ENCODE measurements at regions not wholly inside any gene's neighbourhood (a gene's known extent, or its start where the extent isn't known, plus 50 kb on each side); places are given as distances from the start of the nearest gene placed in this dataset.

DNA sequence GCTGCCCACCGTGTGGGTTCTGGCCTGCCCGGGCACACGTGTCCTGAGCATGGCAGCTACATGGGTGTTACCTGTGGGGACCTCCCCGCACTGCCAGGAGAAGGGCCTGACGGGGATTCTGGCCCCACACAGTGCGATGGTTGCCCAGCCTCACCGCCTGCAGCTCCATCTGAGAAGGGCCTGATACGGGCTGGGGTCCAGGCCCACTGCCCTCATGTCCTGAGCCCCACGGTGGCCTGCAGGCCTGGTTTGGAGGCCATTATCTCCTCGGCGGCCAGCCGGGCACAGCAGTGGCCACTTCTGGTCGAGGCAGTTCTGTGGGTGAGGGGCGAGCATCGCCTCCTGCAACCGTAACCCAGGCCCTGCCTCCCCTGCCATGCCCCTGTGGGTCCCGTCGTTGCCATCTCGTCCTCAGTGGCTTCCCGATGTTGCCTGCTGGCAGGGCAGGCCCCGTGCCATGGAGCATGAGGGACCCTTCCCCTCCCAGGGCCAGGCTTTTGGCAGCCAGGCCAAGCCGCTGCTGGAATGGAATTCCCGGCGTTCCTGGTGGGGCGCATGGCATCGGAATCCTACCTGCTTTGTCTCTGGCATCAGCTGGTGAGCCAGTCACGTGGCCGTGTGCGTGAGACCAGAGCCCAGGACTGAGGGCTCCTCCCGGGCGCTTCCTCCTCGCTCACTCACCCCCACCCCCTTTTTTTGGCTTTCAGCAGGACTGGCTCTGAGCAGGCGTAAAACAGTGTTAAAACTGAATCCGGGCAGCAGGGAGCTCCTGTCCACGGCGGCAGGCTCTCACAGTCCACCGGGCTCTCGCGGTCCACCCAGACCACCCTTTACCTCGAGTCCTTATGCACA, 71.9 kb upstream of the PPARA start:
- TF ChIP-seq CREB1 (CRISPR knock-in tag; IDR thresholded peaks at IDR 0.05), result no peak
- TF ChIP-seq, protein P1, sequence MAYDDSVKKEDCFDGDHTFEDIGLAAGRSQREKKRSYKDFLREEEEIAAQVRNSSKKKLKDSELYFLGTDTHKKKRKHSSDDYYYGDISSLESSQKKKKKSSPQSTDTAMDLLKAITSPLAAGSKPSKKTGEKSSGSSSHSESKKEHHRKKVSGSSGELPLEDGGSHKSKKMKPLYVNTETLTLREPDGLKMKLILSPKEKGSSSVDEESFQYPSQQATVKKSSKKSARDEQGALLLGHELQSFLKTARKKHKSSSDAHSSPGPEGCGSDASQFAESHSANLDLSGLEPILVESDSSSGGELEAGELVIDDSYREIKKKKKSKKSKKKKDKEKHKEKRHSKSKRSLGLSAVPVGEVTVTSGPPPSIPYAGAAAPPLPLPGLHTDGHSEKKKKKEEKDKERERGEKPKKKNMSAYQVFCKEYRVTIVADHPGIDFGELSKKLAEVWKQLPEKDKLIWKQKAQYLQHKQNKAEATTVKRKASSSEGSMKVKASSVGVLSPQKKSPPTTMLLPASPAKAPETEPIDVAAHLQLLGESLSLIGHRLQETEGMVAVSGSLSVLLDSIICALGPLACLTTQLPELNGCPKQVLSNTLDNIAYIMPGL (CRISPR knock-in tag; IDR thresholded peaks at IDR 0.05), result no peak
- TF ChIP-seq TEAD1 (CRISPR knock-in tag; IDR thresholded peaks at IDR 0.05), result no peak
- no peak for TF ChIP-seq NFYB (CRISPR knock-in tag; conservative IDR thresholded peaks at IDR 0.05; ENCODE audit: low read depth)
- TF ChIP-seq, protein P2, sequence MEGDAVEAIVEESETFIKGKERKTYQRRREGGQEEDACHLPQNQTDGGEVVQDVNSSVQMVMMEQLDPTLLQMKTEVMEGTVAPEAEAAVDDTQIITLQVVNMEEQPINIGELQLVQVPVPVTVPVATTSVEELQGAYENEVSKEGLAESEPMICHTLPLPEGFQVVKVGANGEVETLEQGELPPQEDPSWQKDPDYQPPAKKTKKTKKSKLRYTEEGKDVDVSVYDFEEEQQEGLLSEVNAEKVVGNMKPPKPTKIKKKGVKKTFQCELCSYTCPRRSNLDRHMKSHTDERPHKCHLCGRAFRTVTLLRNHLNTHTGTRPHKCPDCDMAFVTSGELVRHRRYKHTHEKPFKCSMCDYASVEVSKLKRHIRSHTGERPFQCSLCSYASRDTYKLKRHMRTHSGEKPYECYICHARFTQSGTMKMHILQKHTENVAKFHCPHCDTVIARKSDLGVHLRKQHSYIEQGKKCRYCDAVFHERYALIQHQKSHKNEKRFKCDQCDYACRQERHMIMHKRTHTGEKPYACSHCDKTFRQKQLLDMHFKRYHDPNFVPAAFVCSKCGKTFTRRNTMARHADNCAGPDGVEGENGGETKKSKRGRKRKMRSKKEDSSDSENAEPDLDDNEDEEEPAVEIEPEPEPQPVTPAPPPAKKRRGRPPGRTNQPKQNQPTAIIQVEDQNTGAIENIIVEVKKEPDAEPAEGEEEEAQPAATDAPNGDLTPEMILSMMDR (IDR thresholded peaks at IDR 0.05), result no peak
- TF ChIP-seq NFE2L1 (CRISPR knock-in tag; IDR thresholded peaks at IDR 0.05), result no peak
